Liver (tissue), 8 donors: ENCODE measurements at regions not wholly inside any gene's neighbourhood (a gene's known extent, or its start where the extent isn't known, plus 50 kb on each side); places are given as distances from the start of the nearest gene placed in this dataset.

Experiments
- DNase-seq: peaks from one replicate; pipeline ENCODE4 v3.0.0-alpha.2; 2017; ENCODE audit warnings: low spot score
- H3K27ac ChIP-seq, 2 donors: one replicate each; pipeline ENCODE4 v1.7.0; 2013; ENCODE audit warnings: inconsistent platforms in 2 of 2, low read length in 2 of 2, control low read depth in 1 of 2, low read depth in 1 of 2, mild to moderate bottlenecking in 1 of 2
- H3K27me3 ChIP-seq, 4 donors: one replicate each; pipeline versions ENCODE4 v1.6.1 to v1.7.0; 2013; ENCODE audit warnings: low read length in 3 of 4, inconsistent platforms in 1 of 4, mild to moderate bottlenecking in 1 of 4, moderate library complexity in 1 of 4; ENCODE audit not compliant: control insufficient read depth in 4 of 4, insufficient read depth in 4 of 4
- H3K36me3 ChIP-seq, 4 donors: one replicate each; pipeline versions ENCODE4 v1.6.1 to v1.7.0; 2013; ENCODE audit warnings: low read length in 3 of 4, mild to moderate bottlenecking in 3 of 4, low read depth in 1 of 4, moderate library complexity in 1 of 4; ENCODE audit not compliant: control insufficient read depth in 4 of 4, insufficient read depth in 3 of 4
- H3K4me1 ChIP-seq, 4 donors: one replicate each; pipeline versions ENCODE4 v1.6.1 to v1.7.0; 2013; ENCODE audit warnings: low read length in 3 of 4, mild to moderate bottlenecking in 3 of 4, moderate library complexity in 1 of 4; ENCODE audit not compliant: control insufficient read depth in 4 of 4, insufficient read depth in 4 of 4
- H3K4me3 ChIP-seq, 3 donors: one replicate each; pipeline versions ENCODE4 v1.6.1 to v1.7.0; 2013; ENCODE audit warnings: low read length in 3 of 3, control low read depth in 1 of 3, low read depth in 1 of 3, mild to moderate bottlenecking in 1 of 3
- H3K9ac ChIP-seq, 2 donors: one replicate each; pipeline ENCODE4 v1.7.0; 2013; ENCODE audit warnings: low read length in 2 of 2, mild to moderate bottlenecking in 2 of 2, moderate library complexity in 2 of 2, control low read depth in 1 of 2, low read depth in 1 of 2
- H3K9me3 ChIP-seq, 4 donors: one replicate each; pipeline versions ENCODE4 v1.6.1 to v1.7.0; 2013; ENCODE audit warnings: low read length in 3 of 4; ENCODE audit not compliant: control insufficient read depth in 4 of 4
- ATF3 ChIP-seq: IDR thresholded peaks from 2 replicates; pipeline ENCODE4 v1.6.1; 2016; ENCODE audit warnings: antibody characterized with exemption
- EGR1 ChIP-seq, 2 donors: IDR thresholded peaks; 2 replicates each; pipeline ENCODE4 v1.6.1; 2016 to 2018; ENCODE audit warnings: antibody characterized with exemption in 2 of 2, low read depth in 2 of 2
- FOXA1 ChIP-seq: IDR thresholded peaks from 2 replicates; pipeline ENCODE4 v1.6.1; 2016; ENCODE audit warnings: antibody characterized with exemption
- FOXA2 ChIP-seq: IDR thresholded peaks from 2 replicates; pipeline ENCODE4 v1.6.1; 2016; ENCODE audit warnings: antibody characterized with exemption
- GABPA ChIP-seq, 2 donors: IDR thresholded peaks in 1 of 2; conservative IDR thresholded peaks in 1 of 2; 2 replicates each; pipeline ENCODE4 v1.6.1; 2016; ENCODE audit warnings: antibody characterized with exemption in 2 of 2, mild to moderate bottlenecking in 1 of 2, moderate library complexity in 1 of 2
- HNF4A ChIP-seq, 2 donors: conservative IDR thresholded peaks; 2 replicates each; pipeline ENCODE4 v1.6.1; 2016; ENCODE audit warnings: antibody characterized with exemption in 2 of 2, mild to moderate bottlenecking in 2 of 2
- HNF4G ChIP-seq: IDR thresholded peaks from 2 replicates; pipeline ENCODE4 v1.6.1; 2016; ENCODE audit warnings: antibody characterized with exemption
- JUND ChIP-seq, 2 donors: IDR thresholded peaks; 2 replicates each; pipeline ENCODE4 v1.6.1; 2016; ENCODE audit warnings: antibody characterized with exemption in 2 of 2
- NR2F2 ChIP-seq: IDR thresholded peaks from 2 replicates; pipeline ENCODE4 v1.6.1; 2016; ENCODE audit warnings: antibody characterized with exemption
- RAD21 ChIP-seq, 2 donors: IDR thresholded peaks; 2 replicates each; pipeline ENCODE4 v1.6.1; 2016; ENCODE audit warnings: antibody characterized with exemption in 2 of 2, mild to moderate bottlenecking in 2 of 2
- RXRA ChIP-seq, 2 donors: IDR thresholded peaks; 2 replicates each; pipeline ENCODE4 v1.6.1; 2017 to 2018; ENCODE audit warnings: antibody characterized with exemption in 2 of 2, mild to moderate bottlenecking in 1 of 2
- SP1 ChIP-seq: IDR thresholded peaks from 2 replicates; pipeline ENCODE4 v1.6.1; 2018; ENCODE audit warnings: antibody characterized with exemption, mild to moderate bottlenecking
- TAF1 ChIP-seq: conservative IDR thresholded peaks from 2 replicates; pipeline ENCODE4 v1.6.1; 2016; ENCODE audit warnings: antibody characterized with exemption, mild to moderate bottlenecking
- YY1 ChIP-seq: IDR thresholded peaks from 2 replicates; pipeline ENCODE4 v1.6.1; 2016; ENCODE audit warnings: antibody characterized with exemption, mild to moderate bottlenecking
- WGBS: extraction: QIAGEN DNeasy Blood & Tissue Kit; methylation state at CpG from one replicate; pipeline ENCODE4 v1.1.7; 2013; 5-methylcytosine and 5-hydroxymethylcytosine counted together
- TF ChIP-seq, protein P1 (sequence below): IDR thresholded peaks from 2 replicates; pipeline ENCODE4 v1.6.1; 2016; ENCODE audit warnings: antibody characterized with exemption, mild to moderate bottlenecking
- TF ChIP-seq, protein P2 (sequence below): IDR thresholded peaks from 2 replicates; pipeline ENCODE4 v1.6.1; 2016; ENCODE audit warnings: antibody characterized with exemption
- TF ChIP-seq, protein P3 (sequence below): fragments of 150-350 bp; IDR thresholded peaks from 2 replicates; pipeline ENCODE4 v1.5.1; 2017; ENCODE audit warnings: improper control_type of control experiment, low read depth, low read length; ENCODE audit not compliant: missing input control
- TF ChIP-seq, protein P4 (sequence below): IDR thresholded peaks from 2 replicates; pipeline ENCODE4 v1.6.1; 2016; ENCODE audit warnings: antibody characterized with exemption
- donor health status: healthy.
- donor health status: healthy.
- donor health status: healthy.
- donor health status: healthy.
- donor health status: healthy.

DNA sequence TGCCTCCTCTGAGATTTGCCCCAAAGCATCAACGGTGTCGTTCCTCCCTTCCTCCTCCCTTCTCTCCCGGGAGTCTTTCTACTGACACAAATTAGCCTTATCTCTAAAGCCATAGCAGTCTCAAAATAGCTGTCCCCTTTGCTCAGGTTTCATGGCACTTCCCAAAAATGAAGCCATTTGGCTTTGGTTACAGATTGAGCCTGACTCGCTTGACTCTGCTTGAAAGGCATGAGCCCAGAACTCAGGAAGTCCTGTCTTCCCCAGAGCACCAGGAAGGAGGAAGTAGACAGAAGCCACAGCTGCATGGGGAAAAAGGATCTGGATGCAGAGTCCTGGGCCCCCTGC is 234.4 kb upstream of the RGPD4 start:
- Histone ChIP-seq H3K9ac (no peak overlapping the region), H3K4me3 (no peak overlapping the region), H3K36me3 (no peaks in the 10 kb centered on the region), H3K4me1 (no peaks in the 10 kb centered on the region), H3K9me3 (no peaks in the 10 kb centered on the region), H3K27me3 (no peaks in the 10 kb centered on the region), H3K27ac (no peak overlapping the region)
- no peak for DNase-seq
- WGBS: 36% methylated on average over 4 of the region's 4 CpGs
- TF ChIP-seq, protein P1, sequence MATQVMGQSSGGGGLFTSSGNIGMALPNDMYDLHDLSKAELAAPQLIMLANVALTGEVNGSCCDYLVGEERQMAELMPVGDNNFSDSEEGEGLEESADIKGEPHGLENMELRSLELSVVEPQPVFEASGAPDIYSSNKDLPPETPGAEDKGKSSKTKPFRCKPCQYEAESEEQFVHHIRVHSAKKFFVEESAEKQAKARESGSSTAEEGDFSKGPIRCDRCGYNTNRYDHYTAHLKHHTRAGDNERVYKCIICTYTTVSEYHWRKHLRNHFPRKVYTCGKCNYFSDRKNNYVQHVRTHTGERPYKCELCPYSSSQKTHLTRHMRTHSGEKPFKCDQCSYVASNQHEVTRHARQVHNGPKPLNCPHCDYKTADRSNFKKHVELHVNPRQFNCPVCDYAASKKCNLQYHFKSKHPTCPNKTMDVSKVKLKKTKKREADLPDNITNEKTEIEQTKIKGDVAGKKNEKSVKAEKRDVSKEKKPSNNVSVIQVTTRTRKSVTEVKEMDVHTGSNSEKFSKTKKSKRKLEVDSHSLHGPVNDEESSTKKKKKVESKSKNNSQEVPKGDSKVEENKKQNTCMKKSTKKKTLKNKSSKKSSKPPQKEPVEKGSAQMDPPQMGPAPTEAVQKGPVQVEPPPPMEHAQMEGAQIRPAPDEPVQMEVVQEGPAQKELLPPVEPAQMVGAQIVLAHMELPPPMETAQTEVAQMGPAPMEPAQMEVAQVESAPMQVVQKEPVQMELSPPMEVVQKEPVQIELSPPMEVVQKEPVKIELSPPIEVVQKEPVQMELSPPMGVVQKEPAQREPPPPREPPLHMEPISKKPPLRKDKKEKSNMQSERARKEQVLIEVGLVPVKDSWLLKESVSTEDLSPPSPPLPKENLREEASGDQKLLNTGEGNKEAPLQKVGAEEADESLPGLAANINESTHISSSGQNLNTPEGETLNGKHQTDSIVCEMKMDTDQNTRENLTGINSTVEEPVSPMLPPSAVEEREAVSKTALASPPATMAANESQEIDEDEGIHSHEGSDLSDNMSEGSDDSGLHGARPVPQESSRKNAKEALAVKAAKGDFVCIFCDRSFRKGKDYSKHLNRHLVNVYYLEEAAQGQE: no peak
- no peak for TF ChIP-seq NR2F2
- no peak for TF ChIP-seq HNF4G
- no peak for TF ChIP-seq FOXA2
- TF ChIP-seq, protein P2, sequence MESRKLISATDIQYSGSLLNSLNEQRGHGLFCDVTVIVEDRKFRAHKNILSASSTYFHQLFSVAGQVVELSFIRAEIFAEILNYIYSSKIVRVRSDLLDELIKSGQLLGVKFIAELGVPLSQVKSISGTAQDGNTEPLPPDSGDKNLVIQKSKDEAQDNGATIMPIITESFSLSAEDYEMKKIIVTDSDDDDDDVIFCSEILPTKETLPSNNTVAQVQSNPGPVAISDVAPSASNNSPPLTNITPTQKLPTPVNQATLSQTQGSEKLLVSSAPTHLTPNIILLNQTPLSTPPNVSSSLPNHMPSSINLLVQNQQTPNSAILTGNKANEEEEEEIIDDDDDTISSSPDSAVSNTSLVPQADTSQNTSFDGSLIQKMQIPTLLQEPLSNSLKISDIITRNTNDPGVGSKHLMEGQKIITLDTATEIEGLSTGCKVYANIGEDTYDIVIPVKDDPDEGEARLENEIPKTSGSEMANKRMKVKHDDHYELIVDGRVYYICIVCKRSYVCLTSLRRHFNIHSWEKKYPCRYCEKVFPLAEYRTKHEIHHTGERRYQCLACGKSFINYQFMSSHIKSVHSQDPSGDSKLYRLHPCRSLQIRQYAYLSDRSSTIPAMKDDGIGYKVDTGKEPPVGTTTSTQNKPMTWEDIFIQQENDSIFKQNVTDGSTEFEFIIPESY: no peak
- TF ChIP-seq RAD21 (IDR thresholded peaks at IDR 0.05): no peak
- TF ChIP-seq, protein P3, sequence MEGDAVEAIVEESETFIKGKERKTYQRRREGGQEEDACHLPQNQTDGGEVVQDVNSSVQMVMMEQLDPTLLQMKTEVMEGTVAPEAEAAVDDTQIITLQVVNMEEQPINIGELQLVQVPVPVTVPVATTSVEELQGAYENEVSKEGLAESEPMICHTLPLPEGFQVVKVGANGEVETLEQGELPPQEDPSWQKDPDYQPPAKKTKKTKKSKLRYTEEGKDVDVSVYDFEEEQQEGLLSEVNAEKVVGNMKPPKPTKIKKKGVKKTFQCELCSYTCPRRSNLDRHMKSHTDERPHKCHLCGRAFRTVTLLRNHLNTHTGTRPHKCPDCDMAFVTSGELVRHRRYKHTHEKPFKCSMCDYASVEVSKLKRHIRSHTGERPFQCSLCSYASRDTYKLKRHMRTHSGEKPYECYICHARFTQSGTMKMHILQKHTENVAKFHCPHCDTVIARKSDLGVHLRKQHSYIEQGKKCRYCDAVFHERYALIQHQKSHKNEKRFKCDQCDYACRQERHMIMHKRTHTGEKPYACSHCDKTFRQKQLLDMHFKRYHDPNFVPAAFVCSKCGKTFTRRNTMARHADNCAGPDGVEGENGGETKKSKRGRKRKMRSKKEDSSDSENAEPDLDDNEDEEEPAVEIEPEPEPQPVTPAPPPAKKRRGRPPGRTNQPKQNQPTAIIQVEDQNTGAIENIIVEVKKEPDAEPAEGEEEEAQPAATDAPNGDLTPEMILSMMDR: no peak
- no peak for TF ChIP-seq TAF1
- no peak for TF ChIP-seq HNF4A (conservative IDR thresholded peaks at IDR 0.05)
- TF ChIP-seq JUND (IDR thresholded peaks at IDR 0.05): no peak
- TF ChIP-seq SP1: no peak
- TF ChIP-seq ATF3: no peak
- no peak for TF ChIP-seq FOXA1
- TF ChIP-seq, protein P4, sequence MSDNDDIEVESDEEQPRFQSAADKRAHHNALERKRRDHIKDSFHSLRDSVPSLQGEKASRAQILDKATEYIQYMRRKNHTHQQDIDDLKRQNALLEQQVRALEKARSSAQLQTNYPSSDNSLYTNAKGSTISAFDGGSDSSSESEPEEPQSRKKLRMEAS: no peak
- no peak for TF ChIP-seq EGR1 (IDR thresholded peaks at IDR 0.05; ENCODE audit: low read depth in 2 of 2)
- TF ChIP-seq GABPA (IDR thresholded peaks at IDR 0.05 in 1 of 2, conservative IDR thresholded peaks at IDR 0.05 in 1 of 2): no peak
- TF ChIP-seq YY1: no peak

DNA sequence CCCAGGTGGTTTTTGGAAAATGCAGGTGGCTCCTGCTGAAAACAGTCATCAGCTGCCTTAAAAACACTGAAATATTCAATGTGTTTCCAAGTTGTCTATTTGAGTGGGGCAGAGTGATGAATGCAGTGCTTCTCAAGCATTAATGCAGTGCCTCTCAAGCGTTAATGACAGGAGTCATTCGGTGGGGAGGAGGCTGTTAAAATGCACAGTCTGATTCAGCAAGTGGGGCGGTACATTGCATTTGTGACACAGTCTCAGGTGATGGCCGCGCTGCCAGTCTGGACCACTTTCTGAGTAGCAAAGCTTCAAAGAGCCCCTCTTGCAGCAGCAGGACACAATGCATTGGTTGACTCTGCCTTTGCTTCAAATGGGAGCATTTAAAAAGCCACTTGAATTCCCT is 231.4 kb upstream of the RGPD4 start:
- Histone ChIP-seq H3K9ac (no peak overlapping the region), H3K4me1 (no peaks in the 10 kb centered on the region), H3K27me3 (no peaks in the 10 kb centered on the region), H3K27ac (no peak overlapping the region), H3K36me3 (no peaks in the 10 kb centered on the region), H3K4me3 (no peak overlapping the region), H3K9me3 (no peaks in the 10 kb centered on the region)
- WGBS: 85% methylated on average over 5 of the region's 5 CpGs
- no peak for DNase-seq
- TF ChIP-seq, protein P3: no peak
- TF ChIP-seq RAD21 (IDR thresholded peaks at IDR 0.05) (no peak), RXRA (IDR thresholded peaks at IDR 0.05) (no peak), EGR1 (IDR thresholded peaks at IDR 0.05; ENCODE audit: low read depth in 2 of 2) (no peak), JUND (IDR thresholded peaks at IDR 0.05) (no peak), HNF4A (conservative IDR thresholded peaks at IDR 0.05) (no peak)
- TF ChIP-seq, protein P1: no peak
